Prostate gland (tissue), 2 donors: ENCODE measurements at regions not wholly inside any gene's neighbourhood (a gene's known extent, or its start where the extent isn't known, plus 50 kb on each side); places are given as distances from the start of the nearest gene placed in this dataset.

ENCODE experiments used
- CTCF ChIP-seq, 4 experiments: fragments of 200-600 bp in 2 of 4; fragments of 450-650 bp in 2 of 4; sonication (generic) in 2 of 4; IDR thresholded peaks; 1 replicate in 3 of 4; 2 replicates in 1 of 4; pipeline ENCODE4 v1.5.1; 2016 to 2019; ENCODE audit warnings: antibody characterized with exemption in 4 of 4, mild to moderate bottlenecking in 2 of 4, moderate library complexity in 2 of 4
- POLR2AphosphoS5 ChIP-seq: sonication (generic); formaldehyde crosslinking; IDR thresholded peaks from one replicate; pipeline ENCODE4 v1.6.1; 2017; ENCODE audit warnings: antibody characterized with exemption

GRCh38 chr7:148473703-148474480, 116.7 kb upstream of the C7orf33 start:
- TF ChIP-seq CTCF (IDR thresholded peaks at IDR 0.05) (no peak), POLR2AphosphoS5 (no peak)
